HCT116 (cell line): ENCODE measurements at regions not wholly inside any gene's neighbourhood (a gene's known extent, or its start where the extent isn't known, plus 50 kb on each side); places are given as distances from the start of the nearest gene placed in this dataset.

ENCODE experiments used
- ATAC-seq: fragments of 200-7000 bp; cut with Tn5 transposase; 2 replicates; pipeline ENCODE4 v1.9.1; 2020; ENCODE audit warnings: mild to moderate bottlenecking, moderate library complexity
- BruUV-seq: library from RNA; stranded (reverse); fragments of 400-500 nt; replicated peaks from 2 replicates; lab custom pipeline; 2021; lab: Mats Ljungman, UMichigan
- CTCF ChIA-PET: fragments of 300-600 bp; sonication (Branson Sonifier 250); formaldehyde crosslinking; loops from one replicate; lab custom pipeline; 2021; ENCODE audit warnings: antibody characterized with exemption; lab: Charles Lee
- POLR2A ChIA-PET: fragments of 300-600, 350-600 bp; sonication (Branson Sonifier 250); formaldehyde crosslinking; loops from one replicate; lab custom pipeline; 2021; ENCODE audit warnings: antibody characterized with exemption; lab: Charles Lee
- RAD21 ChIA-PET, 2 experiments: fragments of 300-600 bp; sonication (Branson Sonifier 250); formaldehyde crosslinking; loops; one replicate each; lab custom pipeline; 2023; ENCODE audit warnings: low total read pairs in 2 of 2; ENCODE audit not compliant: uncharacterized antibody in 2 of 2, unreplicated experiment in 2 of 2, low non-redundant PET in 1 of 2; lab: Charles Lee
- DNase-seq: peaks from one replicate; pipeline ENCODE4 v3.0.0-alpha.2; 2010; ENCODE audit warnings: low read depth, low spot score
- H2AFZ ChIP-seq: fragments of 200-600 bp; shearing (Covaris generic), sonication (generic); 2 replicates; pipeline ENCODE4 v1.6.1; 2017; ENCODE audit warnings: low read depth, mixed run types, mixed read lengths, antibody characterized with exemption, low read length; ENCODE audit not compliant: poor library complexity, severe bottlenecking
- H3K27ac ChIP-seq: 2 replicates; pipeline ENCODE4 v1.5.1; 2012; ENCODE audit warnings: low read depth, low read length
- H3K27me3 ChIP-seq: fragments of 200-600 bp; sonication (generic); 2 replicates; pipeline ENCODE4 v1.6.1; 2016; ENCODE audit warnings: mixed run types, low read length, mixed read lengths; ENCODE audit not compliant: insufficient read depth
- H3K36me3 ChIP-seq, 2 experiments: fragments of 200-500 bp in 1 of 2; fragments of 200-600 bp in 1 of 2; sonication (Bioruptor generic) in 1 of 2; sonication (generic) in 1 of 2; 2 replicates each; pipeline versions ENCODE4 v1.5.1 to v1.6.1; 2014 to 2016; ENCODE audit warnings: low read length in 2 of 2, inconsistent platforms in 1 of 2, mixed read lengths in 1 of 2, mixed run types in 1 of 2; ENCODE audit not compliant: insufficient read depth in 2 of 2, control insufficient read depth in 1 of 2
- H3K4me1 ChIP-seq, 2 experiments: fragments of 200-600 bp in 1 of 2; sonication (generic) in 1 of 2; 2 replicates each; pipeline versions ENCODE4 v1.5.1 to v1.6.1; 2012 to 2017; ENCODE audit warnings: low read length in 2 of 2, inconsistent platforms in 1 of 2, mild to moderate bottlenecking in 1 of 2, mixed read lengths in 1 of 2, mixed run types in 1 of 2, moderate library complexity in 1 of 2; ENCODE audit not compliant: insufficient read depth in 2 of 2, control insufficient read depth in 1 of 2
- H3K4me2 ChIP-seq: fragments of 200-600 bp; sonication (generic); 2 replicates; pipeline ENCODE4 v1.6.1; 2017; ENCODE audit warnings: mixed run types, low read length, mixed read lengths
- H3K4me3 ChIP-seq, 2 experiments: fragments of 200-600 bp in 1 of 2; sonication (generic) in 1 of 2; replicated peaks in 1 of 2; 2 replicates each; pipeline ENCODE4 v1.5.1; 2011 to 2016; ENCODE audit warnings: low read length in 2 of 2, control low read depth in 1 of 2, low read depth in 1 of 2, mild to moderate bottlenecking in 1 of 2, mixed read lengths in 1 of 2, mixed run types in 1 of 2
- H3K79me2 ChIP-seq: fragments of 200-600 bp; sonication (generic); 2 replicates; pipeline ENCODE4 v1.6.1; 2017; ENCODE audit warnings: mild to moderate bottlenecking, mixed run types, low read length, moderate library complexity, mixed read lengths; ENCODE audit not compliant: insufficient read depth
- H3K9ac ChIP-seq: fragments of 200-600 bp; sonication (generic); 2 replicates; pipeline ENCODE4 v1.6.1; 2016; ENCODE audit warnings: low read length, mixed read lengths
- H3K9me2 ChIP-seq: fragments of 200-600 bp; sonication (generic), shearing (Covaris generic); 2 replicates; pipeline ENCODE4 v1.6.1; 2017; ENCODE audit warnings: mixed run types, mild to moderate bottlenecking, moderate library complexity; ENCODE audit not compliant: insufficient read depth
- H3K9me3 ChIP-seq, 2 experiments: fragments of 200-500 bp in 1 of 2; fragments of 200-600 bp in 1 of 2; sonication (Bioruptor generic) in 1 of 2; sonication (generic) in 1 of 2; 2 replicates each; pipeline ENCODE4 v1.6.1; 2014 to 2017; ENCODE audit warnings: low read length in 2 of 2, mixed read lengths in 2 of 2, inconsistent platforms in 1 of 2, low read depth in 1 of 2, mild to moderate bottlenecking in 1 of 2, mixed run types in 1 of 2, moderate library complexity in 1 of 2; ENCODE audit not compliant: control insufficient read depth in 1 of 2, insufficient read depth in 1 of 2
- H4K20me1 ChIP-seq: fragments of 200-600 bp; sonication (generic), shearing (Covaris generic); 2 replicates; pipeline ENCODE4 v1.6.1; 2017; ENCODE audit warnings: mixed run types, mild to moderate bottlenecking, moderate library complexity; ENCODE audit not compliant: insufficient read depth
- FOSL1 ChIP-seq: IDR thresholded peaks from 2 replicates; pipeline ENCODE4 v1.6.1; 2012; ENCODE audit warnings: low read depth
- JUND ChIP-seq: IDR thresholded peaks from 2 replicates; pipeline ENCODE4 v1.6.1; 2012
- MAX ChIP-seq: IDR thresholded peaks from 2 replicates; pipeline ENCODE4 v1.6.1; 2012
- SP1 ChIP-seq: IDR thresholded peaks from 2 replicates; pipeline ENCODE4 v1.6.1; 2012; ENCODE audit warnings: low read depth
- ZFX ChIP-seq: fragments of 450-650 bp; IDR thresholded peaks from 2 replicates; pipeline ENCODE4 v1.6.1; 2017
- intact Hi-C: fragments of 100-400 bp; cut with micrococcal nuclease; formaldehyde crosslinking; loops from 2 replicates; pipeline ENCODE4 v1.10.0; 2022

- DNase-seq (no peak), ATAC-seq (no peak)
- Histone ChIP-seq H3K9ac (no peak overlapping the region), H3K4me3 (no peak overlapping the region), H4K20me1 (no peaks in the 10 kb centered on the region), H3K79me2 (no peaks in the 10 kb centered on the region), H3K4me1 (peaks cover 0 to 6% of the 10 kb centered on the region in 2 experiments; a peak in 3 of 4 replicates), H2AFZ (no peak overlapping the region), H3K9me2 (no peaks in the 10 kb centered on the region), H3K4me2 (no peak overlapping the region), H3K27me3 (no peaks in the 10 kb centered on the region), H3K27ac (no peak overlapping the region), H3K36me3 (no peaks in the 10 kb centered on the region), H3K9me3 (no peaks in the 10 kb centered on the region)
- no TSS peak for BruUV-seq
- ChIA-PET POLR2A (no interaction called here), CTCF (no interaction called here), RAD21 (no interaction called here)
- intact Hi-C loops: no loop called here
- TF ChIP-seq SP1 (no peak), JUND (no peak), ZFX (no peak)
Observed at GRCh38 chr20:48383252-48383651, 444.5 kb downstream of the PREX1 start.

GRCh38 chr20:48382304-48382703 is 445.5 kb downstream of the PREX1 start:
- Histone ChIP-seq H3K79me2 (no peaks in the 10 kb centered on the region), H3K9me3 (no peaks in the 10 kb centered on the region), H3K27me3 (no peaks in the 10 kb centered on the region), H3K36me3 (no peaks in the 10 kb centered on the region), H3K27ac (no peak overlapping the region), H3K4me3 (no peak overlapping the region), H4K20me1 (no peaks in the 10 kb centered on the region), H3K9me2 (no peaks in the 10 kb centered on the region), H3K4me2 (no peak overlapping the region), H2AFZ (no peak overlapping the region), H3K9ac (no peak overlapping the region), H3K4me1 (peaks cover 0 to 6% of the 10 kb centered on the region in 2 experiments; a peak in 3 of 4 replicates)
- DNase-seq (no peak), ATAC-seq (no peak)
- BruUV-seq: no TSS peak
- POLR2A ChIA-PET: no interaction called here
- RAD21 ChIA-PET: no interaction called here
- TF ChIP-seq FOSL1 (no peak), MAX (no peak)
- CTCF ChIA-PET: no interaction called here
- intact Hi-C loops: no loop called here
